ENCODE measurements at regions not wholly inside any gene's neighbourhood (a gene's known extent, or its start where the extent isn't known, plus 50 kb on each side); places are given as distances from the start of the nearest gene placed in this dataset.

DNA sequence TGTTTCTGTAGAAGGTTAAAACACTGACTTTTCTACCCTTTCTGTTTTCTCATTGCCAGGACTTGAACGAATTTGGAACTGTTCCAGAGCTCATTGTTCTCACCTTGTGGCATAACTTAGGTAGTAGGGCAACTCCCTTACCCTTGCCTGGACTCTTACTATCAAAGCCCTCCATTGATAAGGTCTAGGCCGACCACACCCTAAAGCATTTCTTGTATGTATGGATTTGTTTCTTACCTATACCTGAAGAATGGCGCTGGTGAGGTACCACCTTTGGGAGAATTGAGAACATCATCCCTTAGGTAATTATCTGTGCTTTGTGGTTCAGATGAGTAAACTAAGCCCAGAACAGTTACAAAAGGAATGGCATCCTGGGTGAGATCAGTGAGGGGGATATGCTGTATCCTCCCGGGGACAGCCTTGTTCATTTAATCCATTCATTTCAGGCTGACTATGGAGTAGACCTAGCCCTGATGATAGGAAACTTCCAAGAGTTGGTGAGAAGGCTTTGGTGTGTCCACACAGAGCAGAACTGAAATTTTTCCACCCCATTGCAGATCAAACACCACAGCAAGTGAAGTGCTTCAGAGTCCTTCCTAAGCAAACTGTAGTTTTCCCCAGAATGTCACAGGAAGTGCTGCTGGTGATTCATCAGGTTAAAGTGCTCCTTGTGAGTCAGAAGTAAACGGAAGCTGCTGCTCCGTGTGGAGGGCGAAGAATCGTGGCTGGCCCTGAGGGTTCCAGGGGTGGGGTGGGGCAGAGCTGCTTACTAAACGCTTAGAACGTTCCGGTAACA, 113.0 kb downstream of the TEX26 start:
- Histone ChIP-seq H3K4me1 (ENCODE audit: insufficient read depth, low read length) (peaks cover 41% of the 10 kb centered on the region), H3K4me3 (ENCODE audit: low read length) (peak overlapping the region; percentile 8), H3K36me3 (ENCODE audit: insufficient read depth, low read length) (no peaks in the 10 kb centered on the region), H3K9me3 (ENCODE audit: control insufficient read depth in 1 of 2, insufficient read depth in 1 of 2, low read length in 2 of 2) (no peaks in the 10 kb centered on the region), H3K27me3 (ENCODE audit: control insufficient read depth in 1 of 2, insufficient read depth in 2 of 2, low read length in 2 of 2) (peaks cover 0 to 5% of the 10 kb centered on the region in 2 experiments), H3K27ac (ENCODE audit: low read depth in 1 of 2, low read length in 2 of 2) (peak overlapping the region; percentile 15 to 50)
- peak; percentile 75 for ATAC-seq (ENCODE audit: poor library complexity)
- Mint-ChIP-seq H3K9me3 (no peaks in the 10 kb centered on the region), H3K27me3 (peaks cover 7% of the 10 kb centered on the region), H3K4me3 (peak overlapping the region; percentile 42), H3K4me1 (ENCODE audit: low read depth) (peaks cover 37% of the 10 kb centered on the region), H3K36me3 (ENCODE audit: low read depth) (no peaks in the 10 kb centered on the region), H3K27ac (peak overlapping the region; percentile 36)
- intact Hi-C loops (cut with DNase I, micrococcal nuclease) = loop anchor here in 1 of 2 experiments (10.0 kb wide), 1 partner anchor 371 kb away; no protein-coding TSS in a partner anchor
- DNase-seq = peak; percentile 14 to 82 (median 67)
- POLR2A ChIA-PET = no interaction called here
- TF ChIP-seq, protein P1, sequence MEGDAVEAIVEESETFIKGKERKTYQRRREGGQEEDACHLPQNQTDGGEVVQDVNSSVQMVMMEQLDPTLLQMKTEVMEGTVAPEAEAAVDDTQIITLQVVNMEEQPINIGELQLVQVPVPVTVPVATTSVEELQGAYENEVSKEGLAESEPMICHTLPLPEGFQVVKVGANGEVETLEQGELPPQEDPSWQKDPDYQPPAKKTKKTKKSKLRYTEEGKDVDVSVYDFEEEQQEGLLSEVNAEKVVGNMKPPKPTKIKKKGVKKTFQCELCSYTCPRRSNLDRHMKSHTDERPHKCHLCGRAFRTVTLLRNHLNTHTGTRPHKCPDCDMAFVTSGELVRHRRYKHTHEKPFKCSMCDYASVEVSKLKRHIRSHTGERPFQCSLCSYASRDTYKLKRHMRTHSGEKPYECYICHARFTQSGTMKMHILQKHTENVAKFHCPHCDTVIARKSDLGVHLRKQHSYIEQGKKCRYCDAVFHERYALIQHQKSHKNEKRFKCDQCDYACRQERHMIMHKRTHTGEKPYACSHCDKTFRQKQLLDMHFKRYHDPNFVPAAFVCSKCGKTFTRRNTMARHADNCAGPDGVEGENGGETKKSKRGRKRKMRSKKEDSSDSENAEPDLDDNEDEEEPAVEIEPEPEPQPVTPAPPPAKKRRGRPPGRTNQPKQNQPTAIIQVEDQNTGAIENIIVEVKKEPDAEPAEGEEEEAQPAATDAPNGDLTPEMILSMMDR (IDR thresholded peaks at IDR 0.05) = no peak
- CTCF ChIA-PET = interaction anchor here (0.9 to 1.9 kb wide), 3 partner anchors 15 to 152 kb away, joined by 3 to 9 read pairs (median 4); no protein-coding TSS in a partner anchor

DNA sequence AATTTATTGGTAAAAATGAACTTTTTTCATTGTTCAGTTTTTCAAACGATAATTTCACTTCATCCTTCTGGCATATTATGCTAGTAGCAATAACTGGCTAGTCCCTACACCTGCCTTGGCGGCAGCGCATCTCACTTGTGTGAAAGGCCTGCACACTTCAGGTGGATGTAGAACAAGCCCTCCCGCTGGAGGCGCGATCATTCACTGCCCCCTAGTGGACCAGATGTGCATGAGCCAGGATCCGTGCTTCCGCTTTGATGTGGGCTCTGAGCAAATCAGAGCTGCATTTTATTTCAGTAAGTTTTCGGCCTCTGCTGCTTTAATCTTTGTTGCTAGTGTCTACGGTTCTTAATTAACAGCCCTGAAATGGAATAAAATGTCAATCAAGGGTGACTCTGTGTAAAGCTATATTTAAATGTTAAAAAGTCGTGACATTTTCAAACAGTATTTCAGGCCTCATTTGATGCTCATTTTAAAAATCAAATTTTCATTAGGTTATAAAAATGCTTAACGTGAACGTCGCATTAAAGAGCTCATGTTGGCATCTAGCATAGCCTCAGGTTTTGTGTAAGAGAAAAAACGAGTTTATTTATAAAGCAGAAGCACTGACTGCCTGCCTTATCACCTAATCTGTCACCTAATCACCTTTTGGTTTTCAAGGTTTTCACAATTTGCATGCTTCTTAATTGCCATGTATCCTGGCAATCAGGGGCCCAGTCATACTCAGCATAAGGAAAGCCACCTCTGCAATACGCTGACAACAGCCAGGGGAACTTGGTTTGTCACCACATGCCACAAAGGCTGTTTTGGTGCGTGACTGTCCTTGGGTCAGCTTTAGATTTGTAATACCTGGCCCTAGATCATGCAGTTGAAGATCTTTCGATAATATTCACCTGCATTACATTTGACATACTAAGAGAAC, 112.2 kb downstream of the TEX26 start:
- no peaks in the 10 kb centered on the region for H3K9me3 Mint-ChIP-seq
- no peak overlapping the region for H3K4me3 Mint-ChIP-seq
- peak overlapping the region; percentile 36 for H3K27ac Mint-ChIP-seq
- Histone ChIP-seq H3K27ac (ENCODE audit: low read depth in 1 of 2, low read length in 2 of 2) (peak overlapping the region; percentile 15 to 50), H3K4me3 (ENCODE audit: low read length) (no peak overlapping the region), H3K4me1 (ENCODE audit: insufficient read depth, low read length) (peaks cover 45% of the 10 kb centered on the region), H3K36me3 (ENCODE audit: insufficient read depth, low read length) (no peaks in the 10 kb centered on the region), H3K9me3 (ENCODE audit: control insufficient read depth in 1 of 2, insufficient read depth in 1 of 2, low read length in 2 of 2) (no peaks in the 10 kb centered on the region), H3K27me3 (ENCODE audit: control insufficient read depth in 1 of 2, insufficient read depth in 2 of 2, low read length in 2 of 2) (peaks cover 0 to 5% of the 10 kb centered on the region in 2 experiments)
- TF ChIP-seq, protein P1 (IDR thresholded peaks at IDR 0.05) = peak; percentile 98
- intact Hi-C loops (cut with DNase I, micrococcal nuclease) = loop anchor here (1.0 to 10.0 kb wide), 4 partner anchors 65 to 370 kb away; partner anchors contain the start of gene HSPH1 (in 1 of the 2)
- ChIA-PET CTCF (interaction anchor here (0.5 to 1.9 kb wide), 6 partner anchors 14 to 418 kb away, joined by 3 to 9 read pairs (median 4); no protein-coding TSS in a partner anchor), POLR2A (no interaction called here)
- H3K27me3 Mint-ChIP-seq = peaks cover 5% of the 10 kb centered on the region
- DNase-seq (peak; percentile 65 to 89 (median 74)), ATAC-seq (ENCODE audit: poor library complexity) (peak; percentile 85)
- peaks cover 45% of the 10 kb centered on the region for H3K4me1 Mint-ChIP-seq (ENCODE audit: low read depth)
- no peaks in the 10 kb centered on the region for H3K36me3 Mint-ChIP-seq (ENCODE audit: low read depth)

DNA sequence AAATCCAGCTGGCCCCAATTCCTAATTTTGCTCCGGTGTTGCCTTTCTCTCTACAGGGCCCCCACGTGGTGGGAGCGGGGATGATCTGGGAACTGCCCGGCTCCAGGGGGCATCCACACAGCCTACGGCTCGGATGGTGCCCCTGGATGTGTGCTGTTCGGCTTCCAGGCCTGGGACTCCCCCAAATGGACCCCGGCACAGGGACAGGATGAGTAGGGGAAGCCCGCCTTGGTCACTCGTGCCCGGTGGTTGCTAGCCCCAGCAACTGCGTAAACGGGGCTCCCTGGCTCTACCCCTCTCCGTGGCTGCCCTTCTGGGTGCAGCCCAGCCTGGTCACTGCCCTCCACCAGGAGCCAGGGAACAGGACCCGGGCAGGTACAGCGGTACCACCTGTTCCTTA, 111.5 kb downstream of the TEX26 start:
- no peak overlapping the region for H3K27ac ChIP-seq (ENCODE audit: low read depth in 1 of 2, low read length in 2 of 2)
- ChIA-PET POLR2A (no interaction called here), CTCF (interaction anchor here (1.0 to 1.9 kb wide), 2 partner anchors 21 to 64 kb away, joined by 3 to 9 read pairs; no protein-coding TSS in a partner anchor)
- no peaks in the 10 kb centered on the region for H3K36me3 ChIP-seq (ENCODE audit: insufficient read depth, low read length)
- H3K4me3 ChIP-seq (ENCODE audit: low read length) = no peak overlapping the region
- no peak overlapping the region for H3K4me3 Mint-ChIP-seq
- no peaks in the 10 kb centered on the region for H3K36me3 Mint-ChIP-seq (ENCODE audit: low read depth)
- H3K27ac Mint-ChIP-seq = no peak overlapping the region
- ATAC-seq (ENCODE audit: poor library complexity) = no peak
- TF ChIP-seq, protein P1 (IDR thresholded peaks at IDR 0.05) = no peak
- H3K27me3 ChIP-seq (ENCODE audit: control insufficient read depth in 1 of 2, insufficient read depth in 2 of 2, low read length in 2 of 2) = peaks cover 0 to 5% of the 10 kb centered on the region in 2 experiments
- intact Hi-C loops (cut with DNase I, micrococcal nuclease) = loop anchor here (1.0 to 10.0 kb wide), 5 partner anchors 61 to 369 kb away; partner anchors contain the start of gene HSPH1 (in 1 of the 2)
- H3K4me1 Mint-ChIP-seq (ENCODE audit: low read depth) = peaks cover 52% of the 10 kb centered on the region
- peak in 1 of 14 experiments; percentile 26 for DNase-seq
- peaks cover 52% of the 10 kb centered on the region for H3K4me1 ChIP-seq (ENCODE audit: insufficient read depth, low read length)
- H3K9me3 Mint-ChIP-seq = no peaks in the 10 kb centered on the region
- H3K9me3 ChIP-seq (ENCODE audit: control insufficient read depth in 1 of 2, insufficient read depth in 1 of 2, low read length in 2 of 2) = no peaks in the 10 kb centered on the region
- peaks cover 5% of the 10 kb centered on the region for H3K27me3 Mint-ChIP-seq

All from CD4-positive, alpha-beta T cell (primary cell).